Fibroblast of mammary gland (primary cell): ENCODE measurements at regions not wholly inside any gene's neighbourhood (a gene's known extent, or its start where the extent isn't known, plus 50 kb on each side); places are given as distances from the start of the nearest gene placed in this dataset.
"Not testable (repeated sequence)": the region's sequence is repeated elsewhere in the genome, so short reads cannot be mapped to it uniquely, and the experiment has no call there.

Experiments used
- DNase-seq: peaks from one replicate; pipeline ENCODE4 v3.0.0-alpha.2; 2010; ENCODE audit warnings: low read depth
- H3K4me3 ChIP-seq: 2 replicates; pipeline ENCODE4 v1.5.1; 2011; ENCODE audit warnings: low read depth, mild to moderate bottlenecking, low read length, moderate library complexity; ENCODE audit not compliant: control insufficient read depth
- TF ChIP-seq, protein P1 (sequence below): conservative IDR thresholded peaks from 2 replicates; pipeline ENCODE4 v1.5.1; 2011; ENCODE audit warnings: low read depth, low read length, inconsistent platforms; ENCODE audit not compliant: control insufficient read depth, insufficient read depth

DNA sequence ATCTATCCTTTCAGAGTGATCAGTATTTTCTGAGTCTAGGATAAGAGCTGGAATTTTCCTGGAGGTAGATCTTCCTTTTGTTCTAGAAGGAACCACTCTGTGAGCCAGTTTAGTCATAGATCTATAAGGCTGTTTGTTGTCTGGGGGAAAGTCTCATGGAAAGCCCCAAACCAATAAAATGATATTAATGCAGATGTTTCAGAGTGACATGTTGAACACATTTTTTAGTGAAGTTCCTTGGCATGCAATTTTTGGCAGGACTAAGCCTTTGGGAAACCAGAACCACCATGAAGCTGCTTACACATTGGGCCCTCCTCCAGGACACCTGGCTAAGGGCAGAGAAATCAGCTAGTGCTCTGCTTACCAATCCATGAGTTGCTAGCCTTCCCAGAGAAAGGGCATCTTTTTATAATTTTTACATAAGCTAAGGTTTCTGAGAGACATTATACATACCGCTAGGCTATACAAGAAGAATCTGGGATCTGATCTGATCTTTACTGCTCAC is 101.5 kb upstream of the PCED1B start:
- DNase-seq = no peak
- no peak overlapping the region for H3K4me3 ChIP-seq
- TF ChIP-seq, protein P1, sequence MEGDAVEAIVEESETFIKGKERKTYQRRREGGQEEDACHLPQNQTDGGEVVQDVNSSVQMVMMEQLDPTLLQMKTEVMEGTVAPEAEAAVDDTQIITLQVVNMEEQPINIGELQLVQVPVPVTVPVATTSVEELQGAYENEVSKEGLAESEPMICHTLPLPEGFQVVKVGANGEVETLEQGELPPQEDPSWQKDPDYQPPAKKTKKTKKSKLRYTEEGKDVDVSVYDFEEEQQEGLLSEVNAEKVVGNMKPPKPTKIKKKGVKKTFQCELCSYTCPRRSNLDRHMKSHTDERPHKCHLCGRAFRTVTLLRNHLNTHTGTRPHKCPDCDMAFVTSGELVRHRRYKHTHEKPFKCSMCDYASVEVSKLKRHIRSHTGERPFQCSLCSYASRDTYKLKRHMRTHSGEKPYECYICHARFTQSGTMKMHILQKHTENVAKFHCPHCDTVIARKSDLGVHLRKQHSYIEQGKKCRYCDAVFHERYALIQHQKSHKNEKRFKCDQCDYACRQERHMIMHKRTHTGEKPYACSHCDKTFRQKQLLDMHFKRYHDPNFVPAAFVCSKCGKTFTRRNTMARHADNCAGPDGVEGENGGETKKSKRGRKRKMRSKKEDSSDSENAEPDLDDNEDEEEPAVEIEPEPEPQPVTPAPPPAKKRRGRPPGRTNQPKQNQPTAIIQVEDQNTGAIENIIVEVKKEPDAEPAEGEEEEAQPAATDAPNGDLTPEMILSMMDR = no peak

DNA sequence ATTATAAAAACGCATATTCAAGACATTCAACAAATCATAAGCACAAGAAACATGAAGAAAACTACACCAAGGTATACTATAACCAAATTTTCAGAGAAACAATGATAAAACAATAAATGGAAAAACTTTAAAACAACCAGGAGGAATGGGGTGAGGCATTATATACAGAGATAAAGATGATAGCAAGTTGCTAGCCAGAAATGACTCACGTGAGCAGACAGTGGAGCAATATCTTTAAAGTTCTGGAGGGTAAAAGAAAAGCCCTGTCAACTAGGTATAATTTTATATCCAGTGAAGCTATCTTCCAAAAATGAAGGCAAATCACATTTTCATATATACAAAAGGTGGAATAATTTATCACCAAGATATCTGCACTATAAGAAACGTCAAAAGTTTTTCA is 97.8 kb upstream of the PCED1B start:
- TF ChIP-seq, protein P1 = no peak
- H3K4me3 ChIP-seq = no peak overlapping the region
- no peak for DNase-seq

DNA sequence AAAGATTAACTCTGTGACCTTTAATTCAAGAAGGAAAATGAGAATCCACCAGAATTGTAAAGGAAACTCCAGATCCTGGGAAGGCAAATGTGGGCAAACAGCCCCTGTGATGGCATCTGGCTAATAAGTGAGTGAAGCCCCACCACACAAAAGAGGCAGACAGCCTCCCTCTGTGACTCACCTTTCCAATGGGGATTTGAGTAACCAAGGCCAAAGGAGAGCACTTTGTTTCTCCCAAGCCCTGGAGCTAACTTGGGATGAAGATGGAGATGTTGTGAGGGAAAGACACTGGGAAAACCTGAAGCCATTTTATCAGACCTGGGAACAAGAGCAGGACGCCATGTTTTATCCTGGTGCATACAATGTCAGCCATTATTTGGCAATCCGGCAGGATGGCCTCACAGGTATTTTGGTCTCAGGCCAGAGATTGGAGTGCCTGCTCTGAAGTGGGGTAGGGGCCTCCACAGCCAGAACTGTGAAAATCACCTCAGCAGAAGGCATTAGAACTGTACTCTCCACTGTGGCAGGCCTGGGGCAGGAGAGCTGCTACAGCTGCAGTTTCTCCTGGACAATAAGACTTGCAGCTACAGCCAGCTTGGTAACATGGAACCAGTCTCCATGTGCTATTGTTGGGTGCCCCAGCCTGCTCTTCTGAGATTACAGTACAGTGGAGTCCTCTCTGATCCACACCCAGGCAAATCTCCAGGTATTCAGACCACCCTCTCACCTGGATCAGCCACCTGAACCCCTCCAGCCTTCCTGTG is 96.6 kb upstream of the PCED1B start:
- no peak overlapping the region for H3K4me3 ChIP-seq
- DNase-seq = no peak
- TF ChIP-seq, protein P1 = no peak

DNA sequence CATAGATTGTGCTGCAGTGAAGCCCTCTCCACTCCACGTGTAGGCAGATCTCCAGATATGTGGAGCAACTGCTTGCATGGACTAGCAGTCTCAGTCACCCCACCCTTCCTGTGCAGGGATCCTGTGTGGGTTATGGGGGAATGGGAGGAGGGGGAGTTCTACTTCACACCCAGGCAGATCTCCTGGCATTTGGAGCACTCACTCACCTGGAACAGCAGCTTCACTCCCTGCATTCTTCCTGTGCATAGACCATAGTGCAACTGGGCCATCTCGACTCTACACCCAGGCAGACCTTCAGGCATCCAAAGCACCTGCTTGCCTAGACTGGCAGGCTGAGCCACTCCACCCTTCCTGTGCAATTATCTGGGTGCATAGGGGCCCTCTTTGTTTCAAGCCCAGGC is 96.0 kb upstream of the PCED1B start:
- no peak for DNase-seq
- TF ChIP-seq, protein P1 = no peak
- H3K4me3 ChIP-seq = no peak overlapping the region

DNA sequence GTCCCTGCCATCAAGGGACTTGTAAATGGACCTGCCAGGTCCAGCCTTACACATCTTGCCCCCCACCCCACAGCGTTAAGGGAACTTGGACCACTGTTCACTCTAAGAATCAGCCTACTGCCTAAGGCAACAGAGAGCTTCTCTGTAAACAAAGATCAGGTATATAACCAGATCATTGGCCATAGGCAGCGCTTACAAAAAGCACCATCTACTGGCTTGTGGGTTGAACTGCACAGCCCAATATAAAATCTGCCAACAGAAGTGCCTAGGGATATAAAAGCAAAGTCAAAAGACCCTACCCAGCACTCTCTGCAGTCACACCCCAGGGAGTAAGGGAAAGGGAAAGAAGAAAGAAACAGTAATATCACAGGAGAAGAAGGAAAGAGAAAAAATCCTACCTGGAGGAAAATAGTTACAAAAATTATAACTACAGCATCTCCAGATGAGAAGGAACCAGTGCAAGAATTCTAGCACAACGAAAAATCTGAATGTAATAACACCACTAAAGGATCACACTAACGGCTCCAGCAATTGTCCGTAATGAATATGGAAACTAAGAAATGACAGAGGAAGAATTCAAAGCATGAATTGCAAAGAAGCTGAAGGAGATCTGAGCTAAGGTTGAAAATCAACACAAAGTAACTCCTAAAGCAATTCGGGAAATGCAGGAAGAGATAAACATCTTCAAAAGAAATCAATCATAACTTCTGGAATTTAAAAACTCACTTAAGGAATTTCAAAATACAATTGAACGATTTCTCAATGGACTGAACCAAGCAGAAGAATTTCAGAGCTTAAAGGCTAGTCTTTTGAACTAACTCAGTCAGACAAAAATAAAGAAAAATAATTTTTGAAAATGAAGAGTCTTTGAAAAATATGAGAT is 95.2 kb upstream of the PCED1B start:
- peak; percentile 71 for DNase-seq

DNA sequence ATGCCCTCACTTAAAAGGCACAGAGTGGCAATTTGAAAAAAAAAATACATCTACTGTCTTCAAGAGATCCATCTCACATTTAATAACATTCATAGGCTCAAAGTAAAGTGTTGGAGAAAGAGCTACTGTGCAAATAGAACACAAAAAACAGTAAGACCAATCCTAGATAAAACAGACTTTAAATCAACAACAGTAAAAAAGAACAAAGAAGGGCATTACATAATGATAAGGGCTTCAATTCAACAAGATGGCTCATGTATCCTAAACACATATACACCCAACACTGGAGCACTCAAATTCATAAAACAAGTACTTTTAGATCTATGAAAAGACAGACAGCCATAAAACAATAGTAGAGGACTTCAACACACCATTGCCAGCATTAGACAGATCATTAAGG is 93.6 kb upstream of the PCED1B start:
- TF ChIP-seq, protein P1 = no peak
- no peak overlapping the region for H3K4me3 ChIP-seq
- no peak for DNase-seq

More for the DNA sequence above, 95.2 kb upstream of the PCED1B start:
- H3K4me3 ChIP-seq = no peak overlapping the region
- TF ChIP-seq, protein P1 = peak; percentile 96

DNA sequence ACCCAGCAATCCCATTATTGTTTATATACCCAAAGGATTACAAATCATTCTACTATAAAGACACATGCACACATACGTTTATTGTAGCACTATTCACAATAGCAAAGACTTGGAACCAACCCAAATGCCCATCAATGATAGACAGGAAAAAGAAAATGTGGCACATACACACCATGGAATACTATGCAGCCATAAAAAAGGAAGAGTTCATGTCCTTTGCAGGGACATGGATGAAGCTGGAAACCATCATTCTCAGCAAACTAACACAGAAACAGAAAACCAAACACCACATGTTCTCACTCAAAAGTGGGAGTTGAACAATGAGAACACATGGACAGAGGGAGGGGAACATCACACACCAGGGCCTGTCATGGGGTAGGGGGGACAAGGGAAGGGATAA is 91.3 kb upstream of the PCED1B start:
- H3K4me3 ChIP-seq, DNase-seq: not testable (repeated sequence)
